ENCODE measurements at regions not wholly inside any gene's neighbourhood (a gene's known extent, or its start where the extent isn't known, plus 50 kb on each side); places are given as distances from the start of the nearest gene placed in this dataset.
A peak's percentile ranks its signal among the peaks of the same experiment; 100 is the strongest.

DNA sequence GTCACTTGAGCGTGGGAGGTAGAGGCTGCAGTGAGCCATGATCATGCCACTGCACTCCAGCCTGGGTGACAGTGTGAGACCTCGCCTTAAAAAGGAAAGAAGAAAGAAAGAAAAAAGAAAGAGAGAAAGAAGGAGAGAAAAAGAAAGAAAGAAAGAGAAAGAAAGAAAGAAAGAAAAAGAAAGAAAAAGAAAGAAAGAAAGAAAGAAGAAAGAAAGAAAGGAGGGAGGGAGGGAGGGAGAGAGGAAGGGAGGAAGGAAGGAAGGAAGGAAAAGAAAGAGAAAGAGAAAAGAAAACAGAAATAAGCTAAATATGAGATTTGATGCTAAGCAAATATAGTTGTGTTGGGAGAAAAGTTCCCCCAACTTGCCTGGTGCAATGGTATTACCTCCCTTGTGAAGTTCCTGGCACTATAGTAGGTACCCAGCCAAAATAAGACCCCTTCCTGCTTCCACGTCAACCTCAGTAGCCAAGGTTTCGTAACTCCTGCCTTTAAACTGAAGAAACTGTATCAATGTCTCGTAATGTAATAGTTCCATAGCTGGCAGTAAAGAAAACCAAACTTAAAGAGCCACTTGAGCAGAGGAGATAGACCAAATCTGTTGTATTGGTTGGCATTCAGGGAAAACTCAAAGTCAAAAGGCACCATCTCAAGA, 88.1 kb upstream of the HNRNPU start:
- DNase-seq (ENCODE audit: low spot score) = no peak

DNA sequence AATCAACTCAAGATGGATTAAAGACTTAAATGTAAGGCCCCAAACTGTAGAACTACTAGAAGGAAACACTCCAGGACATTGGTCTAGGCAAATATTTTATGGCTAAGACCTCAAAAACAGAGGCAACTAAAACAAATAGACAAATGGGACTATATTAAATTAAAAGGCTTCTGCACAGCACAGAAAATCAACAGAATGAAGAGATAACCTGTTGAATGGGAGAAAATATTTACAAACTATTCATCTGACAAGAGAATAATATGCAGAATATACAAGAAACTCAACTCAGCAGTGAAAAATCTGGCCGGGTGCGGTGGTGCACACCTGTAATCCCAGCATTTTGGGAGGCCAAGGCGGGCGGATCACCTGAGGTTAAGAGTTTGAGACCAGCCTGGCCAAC, 84.1 kb upstream of the HNRNPU start:
- DNase-seq (ENCODE audit: low spot score) = no peak

GRCh38 chr1:244945109-244945671, 80.8 kb upstream of the HNRNPU start:
- no peak for DNase-seq (ENCODE audit: low spot score)

GRCh38 chr1:244941121-244941520, 76.8 kb upstream of the HNRNPU start:
- DNase-seq (ENCODE audit: low spot score) = no peak

DNA sequence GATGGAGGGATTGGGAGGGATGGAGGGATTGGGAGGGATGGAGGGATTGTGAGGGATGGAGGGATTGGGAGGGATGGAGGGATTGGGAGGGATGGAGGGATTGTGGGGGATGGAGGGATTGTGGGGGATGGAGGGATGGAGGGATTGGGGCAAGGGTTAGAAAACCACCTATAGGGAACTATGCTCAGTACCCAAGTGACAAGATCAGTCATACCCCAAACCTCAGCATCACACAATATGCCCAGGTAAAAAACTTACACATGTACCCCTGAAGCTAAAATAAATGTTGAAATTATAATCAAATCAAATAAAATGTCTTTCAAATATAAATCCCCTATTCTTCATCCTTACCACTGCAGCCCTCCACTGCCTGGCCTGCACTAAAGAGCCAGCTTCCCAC, 72.8 kb upstream of the HNRNPU start:
- no peak for DNase-seq (ENCODE audit: low spot score)

DNA sequence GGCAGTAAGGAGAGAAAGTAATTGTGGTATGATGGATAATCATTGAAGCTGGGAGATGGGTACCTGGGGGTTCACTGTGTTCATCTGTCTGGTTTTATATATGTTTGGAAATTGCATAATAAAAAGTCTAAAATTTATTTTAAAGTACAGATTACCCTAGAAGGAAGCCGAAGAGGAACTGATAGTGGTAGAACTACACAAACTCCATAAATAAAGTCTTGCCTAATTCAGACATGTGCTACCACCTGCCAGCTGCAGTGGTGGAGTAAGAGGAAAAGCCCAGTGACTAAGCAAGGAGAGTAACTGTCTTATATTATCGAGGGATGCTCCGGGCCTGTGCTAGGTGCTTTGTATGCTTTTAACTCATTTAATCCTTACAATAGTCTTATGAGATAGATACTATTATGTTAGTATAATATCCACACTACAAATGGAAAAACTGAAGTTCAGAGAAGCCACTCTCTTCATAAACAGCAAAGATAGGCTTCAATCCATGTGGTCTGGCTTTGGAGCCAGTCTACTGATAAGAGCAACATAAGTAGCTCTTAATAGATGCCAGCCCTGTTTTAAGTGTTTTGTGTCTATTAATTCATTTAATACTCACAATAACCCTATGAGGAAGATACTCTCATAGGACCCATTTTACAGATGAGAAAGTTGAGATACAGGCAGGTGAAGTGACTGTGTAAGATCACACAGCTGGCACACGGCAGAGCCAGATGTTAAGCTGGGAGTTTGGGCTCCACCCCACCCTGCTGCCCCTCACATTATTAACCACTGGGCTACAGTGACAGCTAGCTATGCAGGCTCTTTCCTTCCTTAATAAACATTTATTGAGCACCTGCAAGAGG, 56.8 kb upstream of the HNRNPU start:
- DNase-seq (ENCODE audit: low spot score) = no peak

GRCh38 chr1:244919320-244920282, 55.3 kb upstream of the HNRNPU start:
- no peak for DNase-seq (ENCODE audit: low spot score)

DNA sequence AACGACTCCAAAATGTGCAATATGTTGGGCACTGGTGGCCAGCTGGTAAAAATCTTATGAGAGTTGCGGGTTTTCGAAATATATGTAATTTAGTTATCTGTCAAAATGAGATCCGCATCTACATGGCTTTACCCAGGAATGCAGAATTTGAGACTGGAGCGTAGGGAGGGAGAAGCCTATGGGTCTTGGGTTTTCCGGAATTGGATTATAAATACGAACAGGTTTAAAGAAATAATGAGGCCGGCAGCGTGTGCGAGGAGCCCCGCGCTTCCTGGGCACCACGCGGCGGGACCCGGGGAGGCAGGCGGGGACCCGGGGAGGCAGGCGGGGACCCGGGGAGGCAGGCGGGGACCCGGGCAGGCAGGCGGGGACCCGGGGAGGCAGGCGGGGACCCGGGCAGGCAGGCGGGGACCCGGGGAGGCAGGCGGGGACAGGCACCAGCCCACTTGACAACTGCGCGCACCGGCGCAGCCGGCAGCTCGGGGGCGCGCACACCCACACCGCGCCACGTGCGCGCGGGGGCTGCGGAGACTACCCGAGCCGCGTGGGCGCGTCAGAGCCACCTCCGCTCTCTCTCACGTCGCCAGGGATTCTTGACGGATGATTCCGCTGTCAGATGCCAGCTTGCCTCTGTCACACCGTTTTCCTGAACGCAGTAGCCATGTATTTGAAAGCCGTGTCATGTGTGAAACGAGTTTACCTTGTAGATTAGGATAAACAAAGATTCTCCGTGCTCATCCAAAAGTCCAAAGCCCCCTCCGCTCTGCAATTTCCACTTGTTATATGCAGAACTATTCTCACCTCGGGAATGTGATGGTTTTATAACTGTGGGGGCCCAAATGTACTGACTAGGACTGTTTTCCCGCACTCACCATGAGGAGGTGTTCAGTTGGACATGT, 54.3 kb upstream of the HNRNPU start:
- DNase-seq (ENCODE audit: low spot score) = peak; percentile 64

DNA sequence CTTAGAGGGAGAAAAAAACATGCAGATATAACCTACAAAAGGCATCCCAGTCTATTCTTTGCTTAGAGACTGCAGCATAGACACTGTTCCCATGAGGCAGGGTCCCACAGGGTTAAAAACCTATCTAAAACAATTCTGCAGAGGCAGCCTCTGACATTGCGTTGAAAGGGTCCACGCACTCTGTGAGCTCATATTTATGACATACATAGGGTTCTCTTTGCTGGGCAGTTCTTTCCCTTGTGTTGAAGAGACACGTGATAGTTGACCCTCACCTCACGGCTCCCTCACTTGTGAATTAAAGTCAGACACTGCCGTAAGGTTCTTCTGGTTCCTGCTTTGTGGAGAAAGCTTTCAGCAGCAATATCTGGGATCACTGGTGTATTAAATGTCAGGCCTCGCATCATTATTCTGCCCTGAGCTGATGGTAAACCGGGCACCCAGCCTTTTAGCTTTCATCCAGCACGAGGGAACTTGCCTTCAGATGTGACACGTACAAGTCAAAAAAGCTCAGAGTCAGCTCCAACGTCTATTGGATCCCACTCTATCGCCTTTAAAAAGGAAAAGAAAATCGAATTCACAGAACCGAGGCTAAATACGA, 52.8 kb upstream of the HNRNPU start:
- DNase-seq (ENCODE audit: low spot score) = no peak

- no peak for DNase-seq (ENCODE audit: low spot score)
Measured at GRCh38 chr1:244915736-244916135, 51.4 kb upstream of the HNRNPU start.

GRCh38 chr1:244914761-244915160, 50.4 kb upstream of the HNRNPU start:
- no peak for DNase-seq (ENCODE audit: low spot score)

All from RKO (cell line).